Epidermal melanocyte (primary cell): ENCODE measurements at regions not wholly inside any gene's neighbourhood (a gene's known extent, or its start where the extent isn't known, plus 50 kb on each side); places are given as distances from the start of the nearest gene placed in this dataset.
"Not testable (repeated sequence)": the region's sequence is repeated elsewhere in the genome, so short reads cannot be mapped to it uniquely, and the experiment has no call there.

Experiments used
- DNase-seq: peaks from one replicate; pipeline ENCODE4 v3.0.0; 2011; ENCODE audit warnings: low spot score; ENCODE audit not compliant: insufficient read length

- no peak for DNase-seq
Observed at GRCh38 chr16:17559394-17559793, 88.6 kb upstream of the XYLT1 start.

- no peak for DNase-seq
Observed at GRCh38 chr16:17557949-17558348, 87.2 kb upstream of the XYLT1 start.

GRCh38 chr16:17557480-17557879 is 86.7 kb upstream of the XYLT1 start:
- DNase-seq, result no peak

- no peak for DNase-seq
Observed at GRCh38 chr16:17556276-17557052, 85.7 kb upstream of the XYLT1 start.

- no peak for DNase-seq
Observed at GRCh38 chr16:17555176-17555575, 84.4 kb upstream of the XYLT1 start.

GRCh38 chr16:17552351-17552750 is 81.6 kb upstream of the XYLT1 start:
- no peak for DNase-seq

- not testable (repeated sequence) for DNase-seq
Observed at GRCh38 chr16:17551682-17552081, 80.9 kb upstream of the XYLT1 start.

- no peak for DNase-seq
Observed at GRCh38 chr16:17548825-17549224, 78.1 kb upstream of the XYLT1 start.

- DNase-seq, result no peak
Observed at GRCh38 chr16:17544785-17545184, 74.0 kb upstream of the XYLT1 start.

GRCh38 chr16:17544304-17544703 is 73.5 kb upstream of the XYLT1 start:
- DNase-seq, result no peak

- no peak for DNase-seq
Observed at GRCh38 chr16:17543073-17543472, 72.3 kb upstream of the XYLT1 start.

- DNase-seq, result no peak
Observed at GRCh38 chr16:17541324-17541723, 70.6 kb upstream of the XYLT1 start.

GRCh38 chr16:17538927-17539326 is 68.2 kb upstream of the XYLT1 start:
- DNase-seq, result no peak

- no peak for DNase-seq
Observed at GRCh38 chr16:17532338-17532995, 61.7 kb upstream of the XYLT1 start.

GRCh38 chr16:17529982-17530760 is 59.4 kb upstream of the XYLT1 start:
- DNase-seq, result no peak

- no peak for DNase-seq
Observed at GRCh38 chr16:17526956-17527937, 56.5 kb upstream of the XYLT1 start.

GRCh38 chr16:17524656-17525055 is 53.9 kb upstream of the XYLT1 start:
- no peak for DNase-seq

GRCh38 chr16:17520561-17520960 is 49.8 kb upstream of the XYLT1 start:
- no peak for DNase-seq
